HuH-7 (cell line): ENCODE measurements at regions not wholly inside any gene's neighbourhood (a gene's known extent, or its start where the extent isn't known, plus 50 kb on each side); places are given as distances from the start of the nearest gene placed in this dataset.
A peak's percentile ranks its signal among the peaks of the same experiment; 100 is the strongest.
"Not testable (repeated sequence)": the region's sequence is repeated elsewhere in the genome, so short reads cannot be mapped to it uniquely, and the experiment has no call there.

Source experiments
- DNase-seq: peaks from one replicate; pipeline ENCODE4 v3.0.0; 2011; ENCODE audit warnings: low spot score

DNA sequence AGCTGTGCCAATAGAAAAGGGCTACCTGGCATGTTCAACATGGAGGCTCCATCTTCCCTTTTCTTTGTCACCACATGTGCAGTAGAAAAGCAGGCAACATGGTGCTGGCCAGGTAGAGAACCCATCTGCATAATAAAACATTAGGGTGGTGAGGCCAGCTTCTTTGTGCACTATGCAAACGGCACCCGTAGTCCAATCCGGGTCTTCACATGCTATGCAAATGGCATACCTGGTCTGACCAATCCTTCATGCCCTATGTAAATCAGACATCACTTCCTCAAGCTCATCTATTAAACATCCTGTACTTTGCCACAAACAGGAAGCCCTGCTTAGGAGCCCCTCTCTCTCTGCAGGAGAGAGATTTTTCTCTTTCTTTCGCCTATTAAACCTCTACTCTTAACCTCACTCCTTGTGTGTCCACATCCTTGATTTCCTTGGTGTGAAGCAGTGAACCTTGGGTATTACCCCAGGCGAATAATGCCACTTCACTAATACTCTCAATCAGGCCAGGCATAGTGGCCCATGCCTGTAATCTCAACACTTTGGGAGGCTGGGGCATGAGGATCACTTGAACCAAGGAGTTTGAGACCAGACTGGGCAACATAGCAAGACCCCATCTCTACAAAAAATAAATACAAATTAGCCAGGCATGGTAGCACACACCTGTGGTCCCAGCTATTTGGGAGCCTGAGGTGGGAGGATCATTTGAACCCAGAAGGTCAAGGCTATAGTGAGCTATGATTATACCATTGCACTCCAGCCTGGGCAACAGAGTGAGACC lies 111.3 kb upstream of the MRI1 start:
- DNase-seq = no peak

DNA sequence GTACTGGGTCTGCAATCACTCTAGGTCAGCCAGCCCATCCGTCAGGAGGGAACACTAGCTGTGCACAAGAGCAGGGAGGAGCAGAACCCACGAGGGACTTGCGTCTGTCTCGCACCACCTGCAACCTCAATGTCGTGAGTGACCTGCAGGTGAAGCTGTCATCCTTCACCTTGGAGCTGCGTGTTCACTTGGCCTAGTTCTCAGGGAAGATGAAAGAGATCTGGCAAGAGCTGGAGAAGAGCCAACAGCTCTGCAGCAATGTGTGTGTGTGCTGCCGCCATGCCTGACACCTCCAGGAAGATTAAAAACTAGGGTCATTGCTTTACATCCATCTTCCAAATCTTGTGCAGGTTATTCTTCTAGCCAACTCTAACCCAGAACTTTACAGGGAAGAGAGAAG lies 117.6 kb upstream of the MRI1 start:
- no peak for DNase-seq

DNA sequence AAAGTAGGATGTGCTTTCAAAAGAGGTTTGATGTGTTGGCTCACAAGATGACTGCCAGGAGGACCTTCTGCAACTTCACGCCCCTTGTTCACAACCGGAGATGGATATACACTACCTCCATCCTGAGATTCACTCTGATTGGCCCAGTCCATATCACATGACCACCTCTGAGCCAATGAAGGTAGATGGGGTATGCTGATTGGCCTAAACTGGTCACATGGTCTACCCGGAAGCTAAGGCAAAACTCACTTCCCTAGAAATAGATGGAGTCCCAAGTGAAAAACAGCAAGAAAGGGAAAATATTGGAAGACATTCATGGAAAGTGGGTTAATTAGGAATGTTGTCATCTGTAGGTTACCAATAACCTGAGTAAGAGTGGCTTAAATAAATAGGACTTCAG lies 119.7 kb upstream of the MRI1 start:
- DNase-seq = no peak

DNA sequence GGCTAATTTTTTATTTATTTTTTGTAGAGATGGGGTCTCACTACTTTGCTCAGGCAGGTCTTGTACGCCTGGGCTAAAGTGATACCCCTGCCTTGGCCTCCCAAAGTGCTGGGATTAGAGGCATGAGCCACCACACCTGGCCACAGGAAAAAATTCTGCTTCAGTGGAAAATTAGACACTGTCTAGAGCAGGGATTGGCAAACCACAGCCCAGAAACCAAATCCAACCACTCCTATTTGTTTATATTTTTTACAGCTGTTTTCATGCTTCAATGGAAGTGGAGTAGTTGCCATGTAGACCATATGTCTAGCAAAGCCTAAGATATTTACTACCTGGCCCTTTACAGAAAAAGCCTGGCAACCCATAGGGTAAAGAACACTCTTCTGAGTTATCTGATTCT lies 123.7 kb upstream of the MRI1 start:
- DNase-seq = no peak

DNA sequence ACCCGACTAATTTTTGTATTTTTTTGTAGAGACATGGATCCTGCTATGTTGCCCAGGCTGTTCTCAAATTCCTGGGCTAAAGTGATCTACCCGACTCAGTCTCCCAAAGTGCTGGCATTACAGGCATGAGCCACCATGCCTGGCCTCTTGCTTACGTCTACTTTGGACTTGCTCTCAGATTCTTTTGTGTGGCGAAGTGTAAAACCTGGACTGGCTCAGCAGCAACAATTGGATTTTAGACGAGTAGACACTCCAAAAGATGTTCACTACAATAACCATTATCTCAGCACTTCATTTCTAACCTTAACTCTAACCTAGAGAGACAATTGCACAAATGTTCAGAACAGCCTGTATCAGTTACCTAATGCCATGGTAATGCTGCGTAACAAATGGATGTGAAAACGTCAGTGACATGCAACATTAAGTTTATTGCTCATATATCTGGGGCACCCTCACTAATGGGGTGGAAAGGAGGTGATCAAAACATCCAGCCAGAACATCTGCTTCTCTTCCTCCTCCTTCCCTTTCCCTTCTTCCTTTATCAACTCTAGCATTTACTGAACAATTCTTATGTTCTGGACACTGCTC lies 124.9 kb upstream of the MRI1 start:
- DNase-seq = no peak

DNA sequence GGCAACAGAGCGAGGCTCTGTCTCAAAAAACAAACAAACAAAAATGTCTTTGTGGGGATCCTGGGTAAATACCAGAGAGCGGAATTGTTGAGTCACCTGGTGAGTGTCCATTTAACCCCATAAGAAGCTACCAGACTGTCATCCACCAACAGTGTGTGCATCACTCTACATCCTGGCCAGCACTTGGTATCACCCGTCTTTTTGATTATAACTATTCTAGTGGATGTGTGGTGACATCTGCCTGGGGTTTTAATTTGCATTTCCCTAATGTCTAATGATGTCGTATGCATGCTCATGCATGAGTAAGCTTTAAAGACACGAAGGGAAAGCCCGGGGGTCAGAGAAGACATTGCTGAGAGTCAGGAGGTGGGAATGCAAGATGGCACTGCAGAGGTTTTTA lies 126.7 kb upstream of the MRI1 start:
- DNase-seq = no peak

DNA sequence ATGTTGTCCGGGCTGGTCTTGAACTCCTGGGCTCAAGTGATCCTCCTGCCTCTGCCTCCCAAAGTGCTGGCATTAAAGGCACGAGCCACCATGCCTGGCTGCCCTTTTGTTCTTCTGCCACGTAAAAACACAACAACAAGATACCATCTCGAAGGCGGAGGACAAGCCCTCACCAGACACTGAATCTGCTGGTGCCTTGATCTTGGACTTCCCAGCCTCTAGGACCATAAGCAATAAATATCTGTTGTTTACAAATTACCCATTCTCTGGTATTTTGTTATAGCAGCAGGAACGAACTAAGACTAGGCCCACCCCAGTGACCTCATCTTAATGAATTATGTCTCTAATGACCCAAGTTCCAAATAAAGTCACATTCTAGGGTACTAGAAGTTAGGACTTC lies 128.4 kb upstream of the CACNA1A start:
- DNase-seq = no peak

DNA sequence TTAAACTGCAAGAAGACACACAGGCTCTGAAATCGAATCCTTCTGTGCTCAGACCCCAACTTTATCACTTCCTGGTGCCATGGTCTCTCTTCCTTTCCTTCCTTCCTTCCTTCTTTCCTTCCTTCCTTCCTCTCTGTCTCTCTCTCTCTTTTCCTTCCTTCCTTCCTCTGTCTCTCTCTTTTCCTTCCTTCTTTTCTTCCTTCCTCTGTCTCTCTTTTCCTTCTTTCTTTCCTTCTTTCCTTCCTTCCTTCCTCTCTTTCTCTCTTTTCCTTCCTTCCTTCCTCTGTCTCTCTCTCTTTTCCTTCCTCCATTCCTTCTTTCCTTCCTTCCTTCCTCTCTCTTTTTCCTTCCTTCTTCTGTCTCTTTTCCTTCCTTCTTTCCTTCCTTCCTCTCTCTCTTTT lies 127.2 kb upstream of the CACNA1A start:
- no peak for DNase-seq

DNA sequence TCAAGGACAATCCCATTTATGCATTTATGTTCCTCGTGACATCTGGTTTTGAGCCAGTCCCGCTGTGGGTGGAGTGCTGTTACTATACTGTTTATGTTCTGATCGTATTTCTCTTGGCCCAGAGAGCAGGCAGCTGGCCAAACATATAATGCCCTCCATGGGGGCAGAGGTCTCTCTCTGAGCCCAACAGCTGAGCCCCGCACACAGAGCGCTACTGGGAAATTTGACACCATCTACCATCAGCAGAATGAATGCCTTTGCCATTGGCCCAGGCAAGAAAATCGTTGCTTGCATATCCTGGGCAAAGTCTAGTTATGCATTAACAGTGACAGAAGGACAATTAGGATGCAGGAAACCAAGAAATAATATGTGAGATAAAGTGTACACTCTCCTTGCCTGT lies 126.8 kb upstream of the CACNA1A start:
- DNase-seq = peak; percentile 24

DNA sequence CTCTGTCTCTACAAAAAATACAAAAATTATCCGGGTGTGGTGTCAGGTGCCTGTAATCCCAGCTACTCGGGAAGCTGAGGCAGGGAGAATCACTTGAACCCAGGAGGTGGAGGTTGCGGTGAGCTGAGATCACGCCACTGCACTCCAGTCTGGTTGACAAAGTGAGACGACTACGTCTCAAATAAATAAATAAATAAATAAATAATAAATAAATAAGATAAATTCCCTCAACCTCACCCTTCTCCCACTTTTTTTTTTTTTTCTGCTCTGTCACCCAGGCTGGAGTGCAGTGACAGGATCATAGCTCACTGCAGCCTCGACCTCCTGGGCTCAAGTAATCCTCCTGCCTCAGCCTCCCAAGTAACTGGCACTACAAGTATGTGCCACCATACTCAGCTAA lies 125.9 kb upstream of the CACNA1A start:
- not testable (repeated sequence) for DNase-seq

DNA sequence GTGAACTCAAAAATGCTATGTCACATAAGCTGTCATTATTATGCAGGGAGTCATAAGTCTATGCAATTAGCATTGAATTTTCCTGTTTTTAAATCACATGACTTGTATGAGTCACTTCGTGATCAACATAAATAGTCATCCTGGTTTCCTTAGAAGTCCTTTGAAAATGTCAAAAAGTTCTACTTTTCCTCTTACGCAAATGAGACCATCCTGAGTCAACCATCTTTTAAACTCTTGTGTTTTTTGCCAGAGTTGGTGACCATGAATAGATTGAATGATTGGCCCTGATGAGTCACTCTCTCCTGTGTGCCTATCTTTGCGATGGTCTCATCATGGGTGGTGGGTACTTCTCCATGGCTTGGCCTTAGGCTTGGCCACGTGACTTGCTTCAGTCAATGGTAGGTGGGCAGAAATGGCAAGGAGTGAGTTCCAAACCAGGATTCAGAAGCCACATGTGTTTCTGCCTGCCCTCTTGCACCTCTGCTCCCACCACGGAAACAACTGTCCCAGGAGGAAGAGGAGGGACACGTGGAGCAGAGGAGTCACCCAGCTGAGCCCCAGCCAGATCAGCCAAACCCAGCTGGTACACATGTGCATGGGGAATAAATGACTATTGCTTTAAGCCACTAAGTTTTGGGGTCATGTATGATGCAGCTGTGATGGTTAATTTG lies 123.5 kb upstream of the CACNA1A start:
- no peak for DNase-seq

DNA sequence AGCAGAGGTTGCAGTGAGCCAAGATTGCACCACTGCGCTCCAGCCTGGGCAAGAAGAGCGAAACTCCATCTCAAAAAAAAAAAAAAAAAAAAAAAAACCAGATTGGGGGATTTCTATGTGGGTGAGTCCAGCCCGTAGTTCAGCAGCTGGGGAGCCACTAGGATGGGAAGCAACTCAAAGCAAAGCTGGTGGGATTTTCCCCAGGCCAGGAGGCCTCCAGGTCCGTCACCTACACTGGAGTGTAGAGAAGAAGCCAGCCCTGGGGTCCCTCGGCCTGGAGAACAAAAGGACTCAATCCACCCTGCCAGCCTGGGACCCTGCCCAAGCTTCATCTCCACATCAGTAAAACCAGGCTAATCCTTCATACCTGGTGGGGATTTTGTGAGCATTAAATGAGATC lies 121.3 kb upstream of the CACNA1A start:
- DNase-seq = no peak

DNA sequence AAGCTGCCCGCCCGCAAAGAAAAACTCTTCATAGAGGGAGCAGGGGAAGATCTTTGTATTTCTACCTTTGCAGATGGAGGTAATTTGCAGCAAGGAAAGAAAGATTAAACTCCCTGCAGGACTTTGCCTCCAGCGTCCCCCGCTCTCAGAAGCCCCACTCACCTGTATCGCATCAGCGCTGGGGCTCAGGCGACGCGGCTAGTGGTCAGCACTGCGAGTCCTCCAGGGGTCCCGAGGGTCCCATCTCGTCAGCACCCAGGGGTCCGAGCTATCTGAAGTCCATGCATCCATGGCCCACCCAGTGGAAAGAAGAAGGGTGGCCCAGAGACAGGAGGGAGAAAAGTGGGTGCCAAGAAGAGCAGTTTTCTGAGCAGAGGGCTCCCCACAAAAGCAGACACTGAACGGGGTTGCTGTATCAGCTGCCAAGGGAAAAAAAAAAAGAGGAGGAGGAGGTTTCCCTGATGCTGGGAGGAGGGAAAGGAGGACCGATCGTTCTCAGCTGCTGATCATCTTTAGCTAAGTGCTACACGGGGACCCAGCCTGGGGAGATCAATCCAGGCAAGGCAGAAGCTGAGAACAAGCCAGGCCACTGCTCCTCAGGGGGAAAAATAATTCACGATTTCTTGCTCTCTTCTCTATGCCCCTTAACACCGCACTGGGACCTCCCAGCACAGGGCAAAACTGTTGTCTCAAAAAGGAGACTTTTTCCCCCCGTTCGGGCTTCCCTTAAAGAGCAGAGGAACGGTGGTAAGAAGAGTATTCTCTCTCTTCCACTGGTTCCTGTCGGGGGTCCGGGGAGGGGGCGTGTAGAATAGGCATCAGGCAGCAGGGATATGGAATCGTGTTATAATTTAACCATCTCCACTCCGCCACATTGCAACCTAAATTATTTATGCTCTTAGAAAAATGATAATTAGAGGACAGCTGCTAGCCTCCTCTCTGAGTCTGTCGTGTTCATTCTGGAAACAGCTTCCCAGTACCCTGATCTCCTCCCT lies 117.7 kb upstream of the CACNA1A start:
- no peak for DNase-seq

DNA sequence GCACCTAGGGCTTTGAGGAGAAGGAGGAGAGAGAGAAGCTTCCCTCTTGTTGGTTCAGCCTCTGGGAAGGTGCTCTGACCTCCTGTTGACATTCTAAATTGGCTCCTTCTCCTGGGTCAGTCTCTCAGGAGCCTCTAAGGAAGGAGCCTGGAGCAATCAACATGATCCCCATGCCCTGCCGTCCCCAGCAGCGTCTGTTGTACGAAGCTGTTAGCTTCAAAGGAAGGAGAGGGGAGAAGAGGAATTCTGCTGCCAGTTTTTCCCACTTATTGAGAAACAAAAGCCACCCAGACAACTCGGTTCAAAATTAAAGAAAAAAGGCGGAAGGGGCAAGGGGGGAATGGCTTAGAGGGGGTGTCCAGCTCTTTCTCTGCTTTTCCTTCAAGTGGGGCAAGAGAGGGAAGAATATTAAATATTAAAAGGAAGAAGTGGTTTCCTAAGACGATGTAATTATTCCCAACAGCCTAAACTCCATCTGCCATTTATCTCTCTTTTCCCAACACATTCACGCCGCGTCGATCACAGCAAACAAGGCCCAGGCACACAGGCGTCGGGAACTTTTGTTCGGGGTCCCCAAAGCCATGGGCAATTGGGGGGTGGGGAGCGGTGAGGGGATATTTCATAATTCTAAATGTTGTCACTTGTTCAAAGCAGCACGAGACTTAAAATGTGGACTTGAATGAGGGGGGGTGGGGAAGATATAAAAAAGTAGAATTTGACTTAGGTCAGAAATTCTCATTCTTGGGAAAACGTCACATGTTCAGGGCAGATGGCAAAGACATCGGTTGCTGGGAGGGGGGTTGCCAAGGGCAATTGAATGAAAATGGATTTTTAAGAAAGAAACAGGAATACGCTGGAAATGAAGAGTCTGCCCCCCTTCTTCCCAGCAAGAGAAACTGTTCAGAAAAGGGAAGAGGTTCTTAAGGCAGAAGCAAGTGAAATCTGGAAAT lies 116.8 kb upstream of the CACNA1A start:
- no peak for DNase-seq

DNA sequence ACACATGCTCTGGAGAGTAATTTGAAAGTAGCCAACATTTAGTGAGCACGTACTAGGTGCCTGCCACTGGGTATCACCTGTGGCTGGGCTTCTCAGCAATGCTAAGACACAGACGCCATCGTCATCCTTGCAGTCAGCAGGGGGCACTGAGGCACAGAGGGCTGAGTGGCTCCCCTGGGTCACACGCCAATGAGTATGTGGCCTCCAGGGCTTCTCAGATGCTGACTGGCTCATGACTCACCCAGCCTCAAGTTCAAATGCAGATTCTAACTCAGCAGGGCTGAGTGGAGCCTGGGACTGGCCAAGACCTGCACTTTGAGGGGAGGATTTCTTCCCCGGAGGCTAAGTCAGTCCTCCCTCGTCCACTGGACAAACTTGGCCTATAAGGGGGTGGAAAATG lies 115.1 kb upstream of the CACNA1A start:
- DNase-seq = no peak

DNA sequence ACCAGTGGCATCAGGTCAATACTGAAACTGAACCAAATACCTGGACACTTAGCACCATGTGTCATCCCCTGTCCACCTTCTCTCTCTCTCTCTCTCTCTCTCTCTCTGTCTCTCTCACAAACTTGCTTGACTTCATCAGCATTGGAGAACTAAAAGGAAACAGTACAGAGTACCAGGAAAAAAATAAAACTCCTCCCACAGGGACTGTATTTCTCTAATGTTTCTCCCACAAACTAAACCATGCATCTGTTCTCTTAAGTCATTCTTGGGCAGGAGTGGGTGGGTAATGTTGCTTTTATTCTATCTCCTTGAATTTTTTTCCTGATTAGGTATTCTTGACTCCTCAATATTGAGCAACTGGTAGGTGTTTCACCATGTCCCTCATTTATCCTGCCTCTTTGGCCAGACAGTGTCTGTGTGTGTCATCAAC lies 112.9 kb upstream of the CACNA1A start:
- DNase-seq = no peak

DNA sequence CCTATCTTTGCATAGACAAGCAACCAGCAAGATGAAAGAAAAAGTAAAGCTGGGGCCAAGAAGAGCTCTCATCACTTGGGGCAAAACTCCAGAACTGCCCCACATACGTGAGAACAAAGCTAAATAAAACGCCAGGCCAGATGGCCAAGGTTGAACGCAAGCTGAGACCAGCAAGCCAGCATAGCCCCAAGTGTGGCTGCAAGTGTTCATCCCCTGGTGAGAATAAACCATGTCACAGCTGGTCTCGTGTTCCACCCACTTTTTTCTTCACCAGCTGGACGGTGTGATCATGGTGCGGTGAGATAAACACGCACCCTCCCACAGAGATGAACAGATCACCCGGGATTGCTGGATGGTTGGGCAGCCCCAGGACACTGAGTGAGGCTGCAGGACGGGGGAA lies 109.6 kb upstream of the CACNA1A start:
- DNase-seq = no peak

DNA sequence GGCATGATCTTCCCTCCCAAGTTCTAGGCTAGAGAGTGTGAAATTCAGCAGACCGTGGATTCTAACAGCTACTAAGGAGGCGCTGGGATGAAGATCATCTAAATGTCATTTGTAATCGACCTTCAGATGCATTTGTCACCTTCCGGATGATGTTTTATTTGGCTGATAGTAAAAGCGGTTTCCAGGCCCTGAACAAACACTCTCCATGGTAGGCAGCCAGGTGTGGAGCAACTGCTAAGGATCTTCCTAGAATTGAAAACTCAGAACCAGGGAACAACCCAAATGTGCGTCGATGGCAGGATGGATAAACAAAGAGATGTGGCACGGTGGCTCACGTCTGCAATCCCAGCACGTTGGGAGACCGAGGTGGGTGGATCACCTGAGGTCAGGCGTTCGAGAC lies 107.2 kb upstream of the CACNA1A start:
- DNase-seq = no peak

DNA sequence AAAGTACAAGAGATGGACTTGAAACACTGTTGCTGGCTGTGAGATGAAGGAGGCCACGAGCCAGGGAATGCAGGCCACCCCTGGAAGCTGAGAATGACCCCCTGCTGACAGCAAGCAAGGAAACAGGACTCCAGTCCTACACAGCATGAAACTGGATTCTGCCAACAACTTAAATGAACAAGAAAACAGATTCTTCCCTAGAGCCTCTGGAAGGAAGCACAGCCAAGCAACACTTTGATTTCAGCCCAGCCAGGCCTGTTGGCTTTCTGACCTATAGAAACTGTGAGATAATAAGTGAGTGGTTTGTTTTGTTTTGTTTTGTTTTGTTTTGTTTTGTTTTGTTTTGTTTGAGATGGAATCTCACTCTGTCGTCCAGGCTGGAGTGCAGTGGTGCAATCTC lies 105.3 kb upstream of the CACNA1A start:
- DNase-seq = no peak

DNA sequence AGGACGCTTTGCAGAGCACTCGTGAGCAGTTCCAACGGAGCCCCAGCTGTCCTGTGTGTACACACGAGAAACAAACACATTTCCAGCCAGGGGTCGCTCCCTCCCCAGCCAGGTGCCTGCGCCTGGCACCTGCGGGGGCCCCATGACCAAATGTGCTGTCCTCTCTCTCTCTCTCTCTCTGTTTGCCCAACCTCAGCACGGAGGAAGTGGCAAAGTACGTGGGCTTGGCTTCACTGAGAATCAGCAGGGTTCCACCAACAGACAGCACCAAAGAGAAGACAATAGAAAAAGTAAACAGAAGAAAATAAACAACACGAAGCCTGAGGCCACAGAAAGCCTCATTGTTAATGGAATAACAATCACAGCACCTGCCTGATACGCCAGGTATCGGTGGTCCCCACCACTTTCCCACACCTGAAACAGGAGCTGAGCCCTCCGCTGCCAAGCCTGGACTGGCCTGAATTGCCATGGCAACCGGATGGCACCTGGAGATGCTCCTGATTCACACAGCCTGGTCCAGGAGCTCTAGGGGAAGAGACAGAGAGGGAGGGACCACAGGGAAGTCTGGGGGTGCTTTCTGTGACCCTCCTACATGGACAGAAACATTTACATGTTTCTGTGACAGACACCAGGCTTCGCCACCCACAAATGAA lies 103.9 kb upstream of the CACNA1A start:
- no peak for DNase-seq

DNA sequence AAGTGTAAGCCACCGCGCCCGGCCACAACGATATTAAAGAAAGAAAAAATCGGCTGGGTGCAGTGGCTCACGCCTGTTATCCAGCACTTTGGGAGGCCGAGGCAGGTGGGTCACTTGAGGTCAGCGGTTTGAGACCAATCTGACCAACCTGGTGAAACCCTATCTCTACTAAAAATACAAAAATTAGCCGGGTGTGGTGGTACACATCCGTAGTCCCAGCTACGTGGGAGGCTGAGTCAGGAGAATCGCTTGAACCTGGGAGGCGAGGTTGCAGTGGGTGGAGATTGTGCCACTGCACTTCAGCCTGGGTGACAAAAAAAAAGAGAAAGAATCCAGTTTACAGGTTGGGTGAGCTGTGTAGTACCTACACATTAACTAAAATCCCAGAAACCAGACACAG lies 99.9 kb upstream of the CACNA1A start:
- no peak for DNase-seq
